Gastrocnemius medialis (tissue), 4 donors: ENCODE measurements at regions not wholly inside any gene's neighbourhood (a gene's known extent, or its start where the extent isn't known, plus 50 kb on each side); places are given as distances from the start of the nearest gene placed in this dataset.

Source experiments
- ATAC-seq, 2 donors: fragments of 150-250 bp; one replicate each; pipeline ENCODE4 v1.9.1; 2016
- DNase-seq, 2 donors: peaks; one replicate each; pipeline ENCODE4 v3.0.0-alpha.2; 2019
- H3K27ac ChIP-seq, 4 donors: fragments of 200-600 bp; sonication (generic); 1 replicate in 1 of 4; 2 replicates in 3 of 4; pipeline ENCODE4 v1.5.1; 2016 to 2018; ENCODE audit warnings: mild to moderate bottlenecking in 2 of 4, moderate library complexity in 1 of 4
- H3K27me3 ChIP-seq, 3 donors: fragments of 200-600 bp; sonication (generic) in 2 of 3; 1 replicate in 1 of 3; 2 replicates in 2 of 3; pipeline versions ENCODE4 v1.5.1 to v1.6.0; 2016 to 2019; ENCODE audit warnings: mild to moderate bottlenecking in 1 of 3, moderate library complexity in 1 of 3
- H3K36me3 ChIP-seq, 2 donors: fragments of 200-600 bp; sonication (generic) in 1 of 2; one replicate each; pipeline ENCODE4 v1.5.1; 2017 to 2018
- H3K4me1 ChIP-seq, 2 donors: fragments of 200-600 bp; sonication (generic) in 1 of 2; one replicate each; pipeline ENCODE4 v1.5.1; 2016 to 2017; ENCODE audit warnings: mild to moderate bottlenecking in 2 of 2
- H3K4me3 ChIP-seq, 4 donors: fragments of 200-600 bp; sonication (generic) in 3 of 4; 1 replicate in 1 of 4; 2 replicates in 3 of 4; pipeline ENCODE4 v1.5.1; 2016 to 2019; ENCODE audit warnings: mild to moderate bottlenecking in 2 of 4
- H3K9me3 ChIP-seq, 3 donors: fragments of 200-600 bp; sonication (generic) in 2 of 3; 1 replicate in 1 of 3; 2 replicates in 2 of 3; pipeline ENCODE4 v1.5.1; 2016 to 2019
- CTCF ChIP-seq, 5 experiments: fragments of 450-650 bp in 3 of 5; fragments of 200-600 bp in 2 of 5; sonication (generic) in 2 of 5; IDR thresholded peaks in 4 of 5; conservative IDR thresholded peaks in 1 of 5; 1 replicate in 4 of 5; 2 replicates in 1 of 5; pipeline ENCODE4 v1.5.1; 2016 to 2019; ENCODE audit warnings: antibody characterized with exemption in 5 of 5, mild to moderate bottlenecking in 3 of 5, moderate library complexity in 3 of 5
- POLR2A ChIP-seq, 2 donors: fragments of 450-650 bp; IDR thresholded peaks; one replicate each; pipeline ENCODE4 v1.6.1; 2017; ENCODE audit warnings: antibody characterized with exemption in 2 of 2, mild to moderate bottlenecking in 2 of 2, moderate library complexity in 2 of 2
- in situ Hi-C, 4 donors: fragments of 200-750 bp; cut with MboI; loops; one replicate each; pipeline versions ENCODE4 v1.15.0 to v1.8.0; 2017; ENCODE audit warnings: low sequenced_read_pairs in 4 of 4
- intact Hi-C: fragments of 100-400 bp; cut with DNase I; formaldehyde crosslinking; loops from one replicate; pipeline ENCODE4 v1.15.1; 2023; ENCODE audit warnings: low total_unique reads

- H3K4me1 ChIP-seq: no peaks in the 10 kb centered on the region
- no peak for DNase-seq
- no peak for ATAC-seq
- H3K27ac ChIP-seq: no peak overlapping the region
- no peak for TF ChIP-seq CTCF (IDR thresholded peaks at IDR 0.05 in 4 of 5, conservative IDR thresholded peaks at IDR 0.05 in 1 of 5)
- in situ Hi-C loops: no loop called here
- H3K9me3 ChIP-seq: no peaks in the 10 kb centered on the region
- H3K27me3 ChIP-seq: no peaks in the 10 kb centered on the region
- no peaks in the 10 kb centered on the region for H3K36me3 ChIP-seq
- H3K4me3 ChIP-seq: no peak overlapping the region
- intact Hi-C loops: no loop called here
Observed at GRCh38 chr12:18898470-18898869, 160.6 kb downstream of the CAPZA3 start.

DNA sequence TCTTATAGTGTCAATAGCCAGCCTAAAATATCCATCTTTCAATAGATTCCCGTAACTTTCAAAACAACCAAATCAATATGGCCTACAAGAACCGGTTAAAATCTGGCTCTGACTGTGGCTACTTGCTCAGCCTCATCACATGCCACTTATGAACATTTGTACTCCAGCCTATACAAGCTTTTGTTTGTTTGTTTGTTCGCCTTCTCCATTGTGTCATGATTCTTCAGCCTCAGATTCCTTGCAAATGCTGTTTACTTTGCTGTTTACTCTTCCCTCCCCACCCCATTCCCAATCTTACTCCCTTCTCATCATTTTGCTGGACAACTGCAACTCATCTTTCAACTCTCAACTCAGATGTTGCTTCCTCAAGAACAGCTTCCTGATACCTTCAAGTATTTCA lies 161.2 kb downstream of the CAPZA3 start:
- ATAC-seq (no peak), DNase-seq (no peak)
- TF ChIP-seq CTCF (IDR thresholded peaks at IDR 0.05 in 4 of 5, conservative IDR thresholded peaks at IDR 0.05 in 1 of 5) (no peak), POLR2A (IDR thresholded peaks at IDR 0.05) (no peak)
- no peaks in the 10 kb centered on the region for H3K4me1 ChIP-seq
- H3K36me3 ChIP-seq: no peaks in the 10 kb centered on the region
- intact Hi-C loops (no loop called here), in situ Hi-C loops (no loop called here)
- no peak overlapping the region for H3K4me3 ChIP-seq
- H3K27ac ChIP-seq: no peak overlapping the region
- no peaks in the 10 kb centered on the region for H3K27me3 ChIP-seq
- no peaks in the 10 kb centered on the region for H3K9me3 ChIP-seq

GRCh38 chr12:18899678-18900317 lies 161.9 kb downstream of the CAPZA3 start:
- no peaks in the 10 kb centered on the region for H3K9me3 ChIP-seq
- H3K36me3 ChIP-seq: no peaks in the 10 kb centered on the region
- H3K27ac ChIP-seq: no peak overlapping the region
- in situ Hi-C loops (no loop called here), intact Hi-C loops (no loop called here)
- no peaks in the 10 kb centered on the region for H3K27me3 ChIP-seq
- no peak for TF ChIP-seq POLR2A (IDR thresholded peaks at IDR 0.05)
- TF ChIP-seq CTCF (IDR thresholded peaks at IDR 0.05 in 4 of 5, conservative IDR thresholded peaks at IDR 0.05 in 1 of 5): no peak
- ATAC-seq (no peak), DNase-seq (no peak)
- H3K4me3 ChIP-seq: no peak overlapping the region
- H3K4me1 ChIP-seq: no peaks in the 10 kb centered on the region

DNA sequence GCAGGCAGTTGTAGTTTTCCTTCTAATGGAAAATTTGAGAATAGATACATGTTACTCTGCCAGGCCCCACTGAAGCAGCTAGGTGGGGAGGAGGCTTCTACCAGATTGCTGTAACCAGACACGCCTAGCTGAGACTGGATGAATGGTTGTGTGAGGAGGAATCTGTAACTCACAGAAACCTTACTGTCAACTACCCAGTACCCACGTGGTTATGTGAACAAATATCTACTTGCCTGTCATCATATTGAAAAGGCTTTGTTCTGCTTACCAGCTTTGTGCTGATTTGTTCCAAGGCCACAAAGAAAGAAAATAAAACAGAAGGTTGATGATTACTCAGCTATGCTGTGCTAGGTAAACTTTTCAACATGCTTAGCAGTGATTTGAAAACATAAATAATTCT lies 167.2 kb downstream of the CAPZA3 start:
- Histone ChIP-seq H3K4me3 (no peak overlapping the region), H3K27ac (no peak overlapping the region), H3K4me1 (no peaks in the 10 kb centered on the region), H3K36me3 (no peaks in the 10 kb centered on the region), H3K9me3 (no peaks in the 10 kb centered on the region), H3K27me3 (no peaks in the 10 kb centered on the region)
- in situ Hi-C loops (no loop called here), intact Hi-C loops (no loop called here)
- no peak for ATAC-seq
- DNase-seq: no peak
- TF ChIP-seq POLR2A (IDR thresholded peaks at IDR 0.05): no peak
- TF ChIP-seq CTCF (IDR thresholded peaks at IDR 0.05 in 4 of 5, conservative IDR thresholded peaks at IDR 0.05 in 1 of 5): no peak

GRCh38 chr12:18906395-18906794 lies 168.5 kb downstream of the CAPZA3 start:
- no peaks in the 10 kb centered on the region for H3K4me1 ChIP-seq
- in situ Hi-C loops: no loop called here
- no peak overlapping the region for H3K27ac ChIP-seq
- no peaks in the 10 kb centered on the region for H3K9me3 ChIP-seq
- TF ChIP-seq CTCF (IDR thresholded peaks at IDR 0.05 in 4 of 5, conservative IDR thresholded peaks at IDR 0.05 in 1 of 5): no peak
- no peak for TF ChIP-seq POLR2A (IDR thresholded peaks at IDR 0.05)
- H3K36me3 ChIP-seq: no peaks in the 10 kb centered on the region
- intact Hi-C loops: no loop called here
- no peak overlapping the region for H3K4me3 ChIP-seq
- H3K27me3 ChIP-seq: no peaks in the 10 kb centered on the region
- DNase-seq (no peak), ATAC-seq (no peak)
